Testis (tissue), 2 donors: ENCODE measurements at regions not wholly inside any gene's neighbourhood (a gene's known extent, or its start where the extent isn't known, plus 50 kb on each side); places are given as distances from the start of the nearest gene placed in this dataset.

Experiments
- POLR2A ChIP-seq: fragments of 450-650 bp; IDR thresholded peaks from one replicate; pipeline ENCODE4 v1.6.1; 2017; ENCODE audit warnings: antibody characterized with exemption, mild to moderate bottlenecking, moderate library complexity
- TF ChIP-seq, protein P1 (sequence below), 3 experiments: fragments of 450-650 bp in 2 of 3; fragments of 200-600 bp in 1 of 3; sonication (generic) in 1 of 3; IDR thresholded peaks; one replicate each; pipeline ENCODE4 v1.5.1; 2016 to 2019; ENCODE audit warnings: antibody characterized with exemption in 3 of 3, mild to moderate bottlenecking in 2 of 3, moderate library complexity in 1 of 3

DNA sequence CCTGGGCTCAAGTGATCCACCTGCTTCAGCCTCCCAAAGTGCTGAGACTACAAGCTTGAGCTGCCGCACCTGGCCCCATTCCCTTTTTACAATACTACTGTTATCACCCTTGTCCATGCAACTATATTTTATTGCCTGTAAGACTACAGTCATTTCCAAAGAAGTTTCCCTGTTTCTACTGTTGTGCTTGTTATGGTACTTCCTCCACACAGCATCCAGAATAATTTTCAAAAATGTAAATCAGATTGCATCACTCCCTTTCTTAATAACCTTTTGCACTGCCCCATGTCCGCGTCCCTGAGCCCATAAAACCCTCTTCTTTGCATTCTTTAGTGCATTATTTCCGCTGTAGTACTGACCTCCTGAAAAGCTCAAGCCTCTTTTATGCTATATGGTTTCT, 128.9 kb upstream of the AKIRIN2 start:
- TF ChIP-seq, protein P1, sequence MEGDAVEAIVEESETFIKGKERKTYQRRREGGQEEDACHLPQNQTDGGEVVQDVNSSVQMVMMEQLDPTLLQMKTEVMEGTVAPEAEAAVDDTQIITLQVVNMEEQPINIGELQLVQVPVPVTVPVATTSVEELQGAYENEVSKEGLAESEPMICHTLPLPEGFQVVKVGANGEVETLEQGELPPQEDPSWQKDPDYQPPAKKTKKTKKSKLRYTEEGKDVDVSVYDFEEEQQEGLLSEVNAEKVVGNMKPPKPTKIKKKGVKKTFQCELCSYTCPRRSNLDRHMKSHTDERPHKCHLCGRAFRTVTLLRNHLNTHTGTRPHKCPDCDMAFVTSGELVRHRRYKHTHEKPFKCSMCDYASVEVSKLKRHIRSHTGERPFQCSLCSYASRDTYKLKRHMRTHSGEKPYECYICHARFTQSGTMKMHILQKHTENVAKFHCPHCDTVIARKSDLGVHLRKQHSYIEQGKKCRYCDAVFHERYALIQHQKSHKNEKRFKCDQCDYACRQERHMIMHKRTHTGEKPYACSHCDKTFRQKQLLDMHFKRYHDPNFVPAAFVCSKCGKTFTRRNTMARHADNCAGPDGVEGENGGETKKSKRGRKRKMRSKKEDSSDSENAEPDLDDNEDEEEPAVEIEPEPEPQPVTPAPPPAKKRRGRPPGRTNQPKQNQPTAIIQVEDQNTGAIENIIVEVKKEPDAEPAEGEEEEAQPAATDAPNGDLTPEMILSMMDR (IDR thresholded peaks at IDR 0.05), result no peak
- TF ChIP-seq POLR2A, result no peak
